Neural progenitor cell (in vitro differentiated cells): ENCODE measurements at regions not wholly inside any gene's neighbourhood (a gene's known extent, or its start where the extent isn't known, plus 50 kb on each side); places are given as distances from the start of the nearest gene placed in this dataset.

Source experiments
- CTCF ChIP-seq: fragments of 200-600 bp; sonication (generic); IDR thresholded peaks from 2 replicates; pipeline ENCODE4 v1.5.1; 2017; ENCODE audit warnings: antibody characterized with exemption, mild to moderate bottlenecking
- EZH2phosphoT487 ChIP-seq: fragments of 200-600 bp; sonication (generic); IDR thresholded peaks from 2 replicates; pipeline ENCODE4 v1.6.1; 2017; ENCODE audit warnings: antibody characterized with exemption

- no peak for TF ChIP-seq EZH2phosphoT487
- TF ChIP-seq CTCF: no peak
Observed at GRCh38 chr16:17947637-17948036, 388.9 kb downstream of the NPIPA8 start.
